ENCODE measurements at regions not wholly inside any gene's neighbourhood (a gene's known extent, or its start where the extent isn't known, plus 50 kb on each side); places are given as distances from the start of the nearest gene placed in this dataset.
A peak's percentile ranks its signal among the peaks of the same experiment; 100 is the strongest.

- no peak overlapping the region for H3K9ac ChIP-seq (ENCODE audit: low read length in 3 of 3)
- no peak overlapping the region for H3K4me3 ChIP-seq (ENCODE audit: low read length in 3 of 3)
- intact Hi-C loops (cut with DNase I), result no loop called here
- H3K36me3 ChIP-seq (ENCODE audit: control insufficient read depth in 2 of 3, insufficient read depth in 3 of 3, low read length in 3 of 3), result no peaks in the 10 kb centered on the region
- TF ChIP-seq CTCF (IDR thresholded peaks at IDR 0.05; ENCODE audit: borderline replicate concordance, extremely low read depth, insufficient read depth), result no peak
- FAIRE-seq, result no peak
- no peak overlapping the region for H3K27ac ChIP-seq (ENCODE audit: low read depth in 2 of 2, low read length in 2 of 2)
- DNase-seq, result no peak
- H3K4me1 ChIP-seq (ENCODE audit: control insufficient read depth in 2 of 3, insufficient read depth in 2 of 3, low read depth in 1 of 3, low read length in 3 of 3), result no peaks in the 10 kb centered on the region
- H3K9me3 ChIP-seq (ENCODE audit: control insufficient read depth in 2 of 3, insufficient read depth in 1 of 3, low read length in 3 of 3), result peaks cover 0 to 2% (median 0%) of the 10 kb centered on the region in 3 donors
- no peaks in the 10 kb centered on the region for H3K27me3 ChIP-seq (ENCODE audit: control insufficient read depth, insufficient read depth, low read length)
These were observed 143.9 kb upstream of the TMEM132C start for GRCh38 chr12:128123096-128123495.

- no peak overlapping the region for H3K9ac ChIP-seq (ENCODE audit: low read length in 3 of 3)
- FAIRE-seq (no peak), DNase-seq (no peak)
- H3K36me3 ChIP-seq (ENCODE audit: control insufficient read depth in 2 of 3, insufficient read depth in 3 of 3, low read length in 3 of 3), result no peaks in the 10 kb centered on the region
- intact Hi-C loops (cut with DNase I), result no loop called here
- no peaks in the 10 kb centered on the region for H3K4me1 ChIP-seq (ENCODE audit: control insufficient read depth in 2 of 3, insufficient read depth in 2 of 3, low read depth in 1 of 3, low read length in 3 of 3)
- no peaks in the 10 kb centered on the region for H3K27me3 ChIP-seq (ENCODE audit: control insufficient read depth, insufficient read depth, low read length)
- no peak for TF ChIP-seq CTCF (IDR thresholded peaks at IDR 0.05; ENCODE audit: borderline replicate concordance, extremely low read depth, insufficient read depth)
- H3K9me3 ChIP-seq (ENCODE audit: control insufficient read depth in 2 of 3, insufficient read depth in 1 of 3, low read length in 3 of 3), result no peaks in the 10 kb centered on the region
- H3K27ac ChIP-seq (ENCODE audit: low read depth in 2 of 2, low read length in 2 of 2), result no peak overlapping the region
- H3K4me3 ChIP-seq (ENCODE audit: low read length in 3 of 3), result no peak overlapping the region
These were observed 135.0 kb upstream of the TMEM132C start for GRCh38 chr12:128131955-128132354.

- Histone ChIP-seq H3K27me3 (ENCODE audit: control insufficient read depth, insufficient read depth, low read length) (no peaks in the 10 kb centered on the region), H3K9me3 (ENCODE audit: control insufficient read depth in 2 of 3, insufficient read depth in 1 of 3, low read length in 3 of 3) (no peaks in the 10 kb centered on the region), H3K4me3 (ENCODE audit: low read length in 3 of 3) (no peak overlapping the region), H3K9ac (ENCODE audit: low read length in 3 of 3) (no peak overlapping the region), H3K4me1 (ENCODE audit: control insufficient read depth in 2 of 3, insufficient read depth in 2 of 3, low read depth in 1 of 3, low read length in 3 of 3) (no peaks in the 10 kb centered on the region), H3K27ac (ENCODE audit: low read depth in 2 of 2, low read length in 2 of 2) (no peak overlapping the region), H3K36me3 (ENCODE audit: control insufficient read depth in 2 of 3, insufficient read depth in 3 of 3, low read length in 3 of 3) (no peaks in the 10 kb centered on the region)
- no peak for TF ChIP-seq CTCF (IDR thresholded peaks at IDR 0.05; ENCODE audit: borderline replicate concordance, extremely low read depth, insufficient read depth)
- intact Hi-C loops (cut with DNase I), result no loop called here
- peak in 2 of 5 donors; percentile 1 to 4 for DNase-seq
- no peak for FAIRE-seq
These were observed 133.5 kb upstream of the TMEM132C start for GRCh38 chr12:128133321-128134073.

GRCh38 chr12:128137140-128137539 lies 129.8 kb upstream of the TMEM132C start:
- intact Hi-C loops (cut with DNase I), result no loop called here
- H3K9me3 ChIP-seq (ENCODE audit: control insufficient read depth in 2 of 3, insufficient read depth in 1 of 3, low read length in 3 of 3), result no peaks in the 10 kb centered on the region

More at GRCh38 chr12:128137140-128137539, 129.8 kb upstream of the TMEM132C start:
- DNase-seq (no peak), FAIRE-seq (no peak)
- Histone ChIP-seq H3K9ac (ENCODE audit: low read length in 3 of 3) (no peak overlapping the region), H3K27me3 (ENCODE audit: control insufficient read depth, insufficient read depth, low read length) (no peaks in the 10 kb centered on the region), H3K4me3 (ENCODE audit: low read length in 3 of 3) (no peak overlapping the region), H3K36me3 (ENCODE audit: control insufficient read depth in 2 of 3, insufficient read depth in 3 of 3, low read length in 3 of 3) (no peaks in the 10 kb centered on the region), H3K4me1 (ENCODE audit: control insufficient read depth in 2 of 3, insufficient read depth in 2 of 3, low read depth in 1 of 3, low read length in 3 of 3) (no peaks in the 10 kb centered on the region), H3K27ac (ENCODE audit: low read depth in 2 of 2, low read length in 2 of 2) (no peak overlapping the region)
- TF ChIP-seq CTCF (IDR thresholded peaks at IDR 0.05; ENCODE audit: borderline replicate concordance, extremely low read depth, insufficient read depth), result no peak
